ENCODE measurements at regions not wholly inside any gene's neighbourhood (a gene's known extent, or its start where the extent isn't known, plus 50 kb on each side); places are given as distances from the start of the nearest gene placed in this dataset.

DNA sequence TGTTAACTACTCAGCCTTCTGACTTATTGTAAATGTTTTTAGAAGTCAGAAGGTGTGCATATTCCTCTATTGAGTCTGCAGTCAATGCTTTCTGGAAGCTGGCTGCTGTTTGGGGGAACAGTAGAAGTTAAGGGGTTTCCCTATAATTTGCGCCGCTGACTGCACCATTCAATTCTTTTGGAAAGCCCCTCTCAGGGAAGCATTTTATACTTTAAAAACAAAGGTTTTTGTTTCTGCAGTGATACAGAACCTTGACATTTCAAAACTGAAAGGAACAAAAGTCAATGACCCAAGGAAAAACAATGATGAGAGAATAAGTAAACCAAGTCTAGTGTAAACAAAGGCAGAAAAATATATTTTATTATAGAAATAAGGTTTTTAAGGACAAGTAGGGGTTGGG lies 120.8 kb upstream of the TNFAIP3 start:
- Histone ChIP-seq H3K27me3 (ENCODE audit: control insufficient read depth in 4 of 4, insufficient read depth in 4 of 4, low read length in 3 of 4) (no peaks in the 10 kb centered on the region), H3K27ac (ENCODE audit: low read depth in 1 of 2, low read length in 2 of 2) (no peak overlapping the region), H3K4me1 (ENCODE audit: control insufficient read depth in 4 of 4, insufficient read depth in 4 of 4, low read length in 3 of 4) (no peaks in the 10 kb centered on the region), H3K9me3 (ENCODE audit: control insufficient read depth in 4 of 4, low read length in 3 of 4) (no peaks in the 10 kb centered on the region), H3K4me3 (ENCODE audit: low read depth in 1 of 3, low read length in 3 of 3) (no peak overlapping the region), H3K9ac (ENCODE audit: low read depth in 1 of 2, low read length in 2 of 2) (no peak overlapping the region), H3K36me3 (ENCODE audit: control insufficient read depth in 4 of 4, insufficient read depth in 3 of 4, low read depth in 1 of 4, low read length in 3 of 4) (no peaks in the 10 kb centered on the region)
- TF ChIP-seq EGR1 (IDR thresholded peaks at IDR 0.05; ENCODE audit: low read depth in 2 of 2), result no peak
- WGBS, result 78% methylated on average over 2 of the region's 2 CpGs
- no peak for DNase-seq (ENCODE audit: low spot score)

DNA sequence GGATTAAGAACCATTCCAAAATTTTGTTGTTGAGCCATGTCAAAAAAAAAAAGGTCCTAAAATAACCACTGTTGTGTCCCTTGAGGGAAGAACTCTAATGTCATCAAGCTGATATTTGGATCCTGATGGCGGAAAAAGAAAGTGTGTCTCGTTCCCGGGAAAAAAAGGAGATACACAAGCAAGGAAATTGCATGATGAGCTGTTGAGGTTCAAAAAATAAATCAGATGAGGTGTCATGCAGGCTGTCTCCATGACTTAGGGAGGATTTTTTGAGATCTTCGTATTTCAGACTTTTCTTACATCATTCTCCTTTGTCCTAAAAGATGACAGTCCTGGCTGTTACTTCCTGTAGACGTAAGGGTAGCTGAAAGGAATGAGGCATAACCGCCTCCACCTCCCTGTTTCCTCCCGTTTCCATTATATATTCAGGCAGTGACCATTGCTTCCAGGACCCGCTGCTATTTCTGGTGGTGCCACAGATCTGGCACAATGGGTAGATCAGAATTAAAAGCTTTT lies 117.3 kb upstream of the TNFAIP3 start:
- H3K9ac ChIP-seq (ENCODE audit: low read depth in 1 of 2, low read length in 2 of 2), result no peak overlapping the region

More for the DNA sequence above, 117.3 kb upstream of the TNFAIP3 start:
- Histone ChIP-seq H3K27me3 (ENCODE audit: control insufficient read depth in 4 of 4, insufficient read depth in 4 of 4, low read length in 3 of 4) (no peaks in the 10 kb centered on the region), H3K9me3 (ENCODE audit: control insufficient read depth in 4 of 4, low read length in 3 of 4) (no peaks in the 10 kb centered on the region), H3K4me3 (ENCODE audit: low read depth in 1 of 3, low read length in 3 of 3) (no peak overlapping the region), H3K4me1 (ENCODE audit: control insufficient read depth in 4 of 4, insufficient read depth in 4 of 4, low read length in 3 of 4) (no peaks in the 10 kb centered on the region), H3K36me3 (ENCODE audit: control insufficient read depth in 4 of 4, insufficient read depth in 3 of 4, low read depth in 1 of 4, low read length in 3 of 4) (no peaks in the 10 kb centered on the region), H3K27ac (ENCODE audit: low read depth in 1 of 2, low read length in 2 of 2) (no peak overlapping the region)
- DNase-seq (ENCODE audit: low spot score), result no peak
- TF ChIP-seq JUND (IDR thresholded peaks at IDR 0.05), result no peak
- TF ChIP-seq HNF4A (conservative IDR thresholded peaks at IDR 0.05), result no peak
- no peak for TF ChIP-seq GABPA (IDR thresholded peaks at IDR 0.05 in 1 of 2, conservative IDR thresholded peaks at IDR 0.05 in 1 of 2)
- TF ChIP-seq, protein P1, sequence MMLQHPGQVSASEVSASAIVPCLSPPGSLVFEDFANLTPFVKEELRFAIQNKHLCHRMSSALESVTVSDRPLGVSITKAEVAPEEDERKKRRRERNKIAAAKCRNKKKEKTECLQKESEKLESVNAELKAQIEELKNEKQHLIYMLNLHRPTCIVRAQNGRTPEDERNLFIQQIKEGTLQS (IDR thresholded peaks at IDR 0.05), result no peak
- TF ChIP-seq EGR1 (IDR thresholded peaks at IDR 0.05; ENCODE audit: low read depth in 2 of 2), result no peak
- no peak for TF ChIP-seq MAX (IDR thresholded peaks at IDR 0.05)
- no peak for TF ChIP-seq FOXA2 (IDR thresholded peaks at IDR 0.05)
- no peak for TF ChIP-seq REST (IDR thresholded peaks at IDR 0.05)
- no peak for TF ChIP-seq TAF1 (conservative IDR thresholded peaks at IDR 0.05)
- no peak for TF ChIP-seq CTCF (IDR thresholded peaks at IDR 0.05; ENCODE audit: low read depth, low read length, missing input control)
- no peak for TF ChIP-seq ZBTB33 (IDR thresholded peaks at IDR 0.05)
- no peak for TF ChIP-seq SP1 (IDR thresholded peaks at IDR 0.05)
- TF ChIP-seq RAD21 (IDR thresholded peaks at IDR 0.05), result no peak
- no peak for TF ChIP-seq HNF4G (IDR thresholded peaks at IDR 0.05)
- no peak for TF ChIP-seq RXRA (IDR thresholded peaks at IDR 0.05)
- TF ChIP-seq FOXA1 (IDR thresholded peaks at IDR 0.05), result no peak
- no peak for TF ChIP-seq YY1 (IDR thresholded peaks at IDR 0.05)
- no peak for TF ChIP-seq NR2F2 (IDR thresholded peaks at IDR 0.05)
- WGBS, result 74% methylated on average over 8 of the region's 8 CpGs
